Neural cell (in vitro differentiated cells): ENCODE measurements at regions not wholly inside any gene's neighbourhood (a gene's known extent, or its start where the extent isn't known, plus 50 kb on each side); places are given as distances from the start of the nearest gene placed in this dataset.

Experiments used
- H2AFZ ChIP-seq: fragments of 200-600, 300-800 bp; sonication (generic), shearing (Covaris generic); 2 replicates; pipeline ENCODE4 v1.6.0; 2014; ENCODE audit warnings: low read depth, mild to moderate bottlenecking, antibody characterized with exemption, low read length, moderate library complexity
- H3F3A ChIP-seq: fragments of 200-600 bp; shearing (Covaris generic); 2 replicates; pipeline ENCODE4 v1.6.1; 2016; ENCODE audit warnings: mild to moderate bottlenecking, moderate library complexity, mixed read lengths, antibody characterized with exemption, low read length; ENCODE audit not compliant: insufficient read depth, poor library complexity, severe bottlenecking
- H3K27ac ChIP-seq: fragments of 200-600, 300-800 bp; sonication (generic), shearing (Covaris generic); 2 replicates; pipeline ENCODE4 v1.5.1; 2014; ENCODE audit warnings: mild to moderate bottlenecking, low read length, moderate library complexity
- H3K27me3 ChIP-seq: fragments of 300-800, 200-600 bp; sonication (generic), shearing (Covaris generic); 2 replicates; pipeline ENCODE4 v1.6.0; 2014; ENCODE audit warnings: mild to moderate bottlenecking, low read depth, low read length, moderate library complexity; ENCODE audit not compliant: insufficient read depth
- H3K36me3 ChIP-seq: fragments of 300-800, 200-600 bp; sonication (generic), shearing (Covaris generic); 2 replicates; pipeline ENCODE4 v1.5.1; 2014; ENCODE audit warnings: mild to moderate bottlenecking, antibody characterized with exemption, low read length, moderate library complexity; ENCODE audit not compliant: insufficient read depth
- H3K4me2 ChIP-seq: fragments of 300-800, 200-600 bp; sonication (generic), shearing (Covaris generic); 2 replicates; pipeline ENCODE4 v1.6.0; 2014; ENCODE audit warnings: mild to moderate bottlenecking, low read length
- H3K4me3 ChIP-seq: fragments of 300-800, 200-600 bp; sonication (generic), shearing (Covaris generic); 2 replicates; pipeline ENCODE4 v1.5.1; 2014; ENCODE audit warnings: mild to moderate bottlenecking, low read length, moderate library complexity
- H3K79me2 ChIP-seq: fragments of 200-600 bp; shearing (Covaris generic); replicated peaks from 2 replicates; pipeline ENCODE4 v1.6.0; 2014; ENCODE audit warnings: mild to moderate bottlenecking, low read length, moderate library complexity; ENCODE audit not compliant: insufficient read depth
- H3K9ac ChIP-seq: fragments of 300-800, 200-600 bp; sonication (generic), shearing (Covaris generic); 2 replicates; pipeline ENCODE4 v1.6.1; 2016; ENCODE audit warnings: mild to moderate bottlenecking, low read length, mixed read lengths
- H3K9me2 ChIP-seq: fragments of 200-600 bp; shearing (Covaris generic); 2 replicates; pipeline ENCODE4 v1.6.1; 2016; ENCODE audit warnings: mild to moderate bottlenecking, low read length, mixed read lengths; ENCODE audit not compliant: insufficient read depth
- H3K9me3 ChIP-seq: fragments of 200-600, 300-800 bp; sonication (generic), shearing (Covaris generic); 2 replicates; pipeline ENCODE4 v1.6.1; 2016; ENCODE audit warnings: mild to moderate bottlenecking, mixed run types, low read length, moderate library complexity, mixed read lengths
- H4K20me1 ChIP-seq: fragments of 200-600 bp; shearing (Covaris generic); 2 replicates; pipeline ENCODE4 v1.6.1; 2016; ENCODE audit warnings: mild to moderate bottlenecking, mixed run types; ENCODE audit not compliant: insufficient read depth
- CTCF ChIP-seq: fragments of 450-650 bp; IDR thresholded peaks from 2 replicates; pipeline ENCODE4 v1.5.1; 2014; ENCODE audit warnings: antibody characterized with exemption, mild to moderate bottlenecking, moderate library complexity; ENCODE audit not compliant: poor library complexity, severe bottlenecking
- EP300 ChIP-seq: fragments of 450-650 bp; conservative IDR thresholded peaks from 2 replicates; pipeline ENCODE4 v1.6.1; 2014; ENCODE audit warnings: antibody characterized with exemption, mild to moderate bottlenecking, moderate library complexity; ENCODE audit not compliant: poor library complexity, severe bottlenecking
- EZH2 ChIP-seq: fragments of 200-600, 300-800 bp; shearing (Covaris generic), sonication (generic); IDR thresholded peaks from 2 replicates; pipeline ENCODE4 v1.6.1; 2014; ENCODE audit warnings: antibody characterized with exemption, low read length, borderline replicate concordance, mild to moderate bottlenecking; ENCODE audit not compliant: insufficient read depth, poor library complexity, severe bottlenecking
- MXI1 ChIP-seq: fragments of 450-650 bp; conservative IDR thresholded peaks from 2 replicates; pipeline ENCODE4 v1.6.1; 2014; ENCODE audit warnings: antibody characterized with exemption, mild to moderate bottlenecking; ENCODE audit not compliant: poor library complexity, severe bottlenecking
- POLR2AphosphoS5 ChIP-seq: IDR thresholded peaks from 2 replicates; pipeline ENCODE4 v1.6.1; 2012
- RAD21 ChIP-seq: fragments of 450-650 bp; conservative IDR thresholded peaks from 2 replicates; pipeline ENCODE4 v1.6.1; 2014; ENCODE audit warnings: antibody characterized with exemption, mild to moderate bottlenecking, moderate library complexity
- REST ChIP-seq: IDR thresholded peaks from 2 replicates; pipeline ENCODE4 v1.6.1; 2012; ENCODE audit warnings: borderline replicate concordance
- SMC3 ChIP-seq: fragments of 450-650 bp; conservative IDR thresholded peaks from 2 replicates; pipeline ENCODE4 v1.6.1; 2014; ENCODE audit warnings: antibody characterized with exemption, mild to moderate bottlenecking, moderate library complexity; ENCODE audit not compliant: poor library complexity
- TAF1 ChIP-seq: IDR thresholded peaks from 2 replicates; pipeline ENCODE4 v1.6.1; 2012; ENCODE audit warnings: low read depth

GRCh38 chr2:65876114-65876513 lies 443.7 kb upstream of the SPRED2 start:
- Histone ChIP-seq H3K27ac (no peak overlapping the region), H3K27me3 (no peaks in the 10 kb centered on the region), H3K9ac (no peak overlapping the region), H3K36me3 (no peaks in the 10 kb centered on the region), H3K9me3 (no peaks in the 10 kb centered on the region), H3K79me2 (no peaks in the 10 kb centered on the region), H3K4me3 (no peak overlapping the region), H2AFZ (no peak overlapping the region), H3K4me2 (no peak overlapping the region), H3F3A (no peaks in the 10 kb centered on the region), H4K20me1 (no peaks in the 10 kb centered on the region), H3K9me2 (no peaks in the 10 kb centered on the region)
- TF ChIP-seq EZH2: no peak
- no peak for TF ChIP-seq RAD21
- TF ChIP-seq SMC3: no peak
- no peak for TF ChIP-seq TAF1
- TF ChIP-seq MXI1: no peak
- TF ChIP-seq EP300: no peak
- no peak for TF ChIP-seq POLR2AphosphoS5
- TF ChIP-seq CTCF: no peak
- TF ChIP-seq REST: no peak

DNA sequence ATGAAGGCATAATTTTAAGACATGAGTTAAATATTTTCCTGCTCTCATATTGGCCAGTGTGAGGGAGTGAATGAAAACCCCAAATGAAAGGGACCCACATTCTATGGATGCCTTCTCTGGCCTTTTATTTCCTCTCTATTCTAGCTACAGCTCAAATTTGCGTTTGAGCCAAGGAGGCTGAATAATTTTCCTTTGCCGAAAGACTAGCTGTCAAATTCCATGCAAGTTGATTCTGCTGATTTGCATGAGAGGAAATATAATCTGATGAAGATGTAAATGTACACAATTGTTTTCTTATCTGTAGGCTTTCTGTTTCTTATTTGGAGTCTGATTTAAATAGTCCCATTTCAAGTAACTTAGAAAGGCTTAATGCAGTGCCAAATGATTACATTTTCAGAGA lies 438.4 kb upstream of the SPRED2 start:
- H4K20me1 ChIP-seq: no peaks in the 10 kb centered on the region
- TF ChIP-seq EP300 (no peak), REST (no peak), CTCF (no peak), SMC3 (no peak), EZH2 (no peak), MXI1 (no peak), POLR2AphosphoS5 (no peak), TAF1 (no peak), RAD21 (no peak)
- no peaks in the 10 kb centered on the region for H3K27me3 ChIP-seq
- no peaks in the 10 kb centered on the region for H3F3A ChIP-seq
- H3K4me2 ChIP-seq: no peak overlapping the region
- H3K79me2 ChIP-seq: no peaks in the 10 kb centered on the region
- H3K27ac ChIP-seq: no peak overlapping the region
- H2AFZ ChIP-seq: no peak overlapping the region
- H3K9me3 ChIP-seq: no peaks in the 10 kb centered on the region
- no peaks in the 10 kb centered on the region for H3K36me3 ChIP-seq
- no peak overlapping the region for H3K9ac ChIP-seq
- H3K9me2 ChIP-seq: no peaks in the 10 kb centered on the region
- no peak overlapping the region for H3K4me3 ChIP-seq
